Heart right ventricle (tissue), 16 donors: ENCODE measurements at regions not wholly inside any gene's neighbourhood (a gene's known extent, or its start where the extent isn't known, plus 50 kb on each side); places are given as distances from the start of the nearest gene placed in this dataset.

Source experiments
- ATAC-seq, 8 donors: fragments of 200-7000 bp; cut with Tn5 transposase; one replicate each; pipeline ENCODE4 v1.9.1; 2020; ENCODE audit warnings: mild to moderate bottlenecking in 8 of 8, moderate library complexity in 8 of 8, moderate number of reproducible peaks in 1 of 8
- DNase-seq, 2 donors: peaks; one replicate each; pipeline ENCODE4 v3.0.0-alpha.2; 2020
- H3K27ac ChIP-seq, 10 donors: fragments of 200-600 bp; sonication (generic) in 2 of 10; one replicate each; pipeline versions ENCODE4 v1.5.0 to v1.8.0; 2020 to 2022; ENCODE audit warnings: mild to moderate bottlenecking in 3 of 10
- H3K27me3 ChIP-seq, 7 donors: fragments of 200-600 bp; one replicate each; pipeline ENCODE4 v1.8.0; 2021 to 2022; ENCODE audit warnings: mild to moderate bottlenecking in 2 of 7
- H3K36me3 ChIP-seq, 9 donors: fragments of 200-600 bp; sonication (generic) in 1 of 9; one replicate each; pipeline versions ENCODE4 v1.5.0 to v1.8.0; 2020 to 2022; ENCODE audit warnings: mild to moderate bottlenecking in 2 of 9
- H3K4me1 ChIP-seq, 9 donors: fragments of 200-600 bp; sonication (generic) in 1 of 9; one replicate each; pipeline versions ENCODE4 v1.5.0 to v1.8.0; 2020 to 2022; ENCODE audit warnings: mild to moderate bottlenecking in 4 of 9
- H3K4me3 ChIP-seq, 10 donors: fragments of 200-600 bp; sonication (generic) in 2 of 10; one replicate each; pipeline versions ENCODE4 v1.5.0 to v1.8.0; 2020 to 2022; ENCODE audit warnings: mild to moderate bottlenecking in 7 of 10, moderate library complexity in 2 of 10
- H3K9me3 ChIP-seq, 11 donors: fragments of 200-600 bp in 10 of 11; sonication (generic) in 2 of 11; one replicate each; pipeline versions ENCODE4 v1.5.0 to v1.8.0; 2013 to 2022; ENCODE audit warnings: mild to moderate bottlenecking in 2 of 11, control low read depth in 1 of 11, moderate library complexity in 1 of 11
- CTCF ChIP-seq, 9 donors: fragments of 200-600 bp; sonication (generic) in 2 of 9; IDR thresholded peaks; one replicate each; pipeline versions ENCODE4 v1.5.0 to v1.8.0; 2021 to 2022; ENCODE audit warnings: antibody characterized with exemption in 9 of 9, mild to moderate bottlenecking in 5 of 9, moderate library complexity in 1 of 9
- WGBS, 2 donors: extraction: QIAGEN DNeasy Blood & Tissue Kit; methylation state at CpG; one replicate each; pipeline ENCODE4 v1.1.7; 2013; ENCODE audit warnings: inconsistent platforms in 1 of 2; 5-methylcytosine and 5-hydroxymethylcytosine counted together
- intact Hi-C, 10 donors: fragments of 100-400 bp; cut with DNase I; formaldehyde crosslinking; loops; one replicate each; pipeline versions ENCODE4 v1.11.1 to v1.14.2; 2022
- donor health status: Arrhythmogenic right ventricular cardiomyopathy.
- donor health status: ischemic (EF 13 %, LVEDD 7.1; RV severe dilation, severe dysfunction).
- donor health status: healthy with polysubstance abuse.
- donor health status: DM: no; HTN: yes; CAD: no.
- donor health status: DM: no; HTN: no; CAD: no.
- donor health status: ischemic (EF 25% LVEDD 6.9; RV normal size, moderate dysfunction).
- donor health status: ischemic (EF 25% LVEDD 5.7; RV mildly dilated, moderate dysfunction).
- donor health status: healthy.
- donor health status: DM: yes; HTN: yes; CAD: no.
- donor health status: Ischemic cardiomyopathy.
- donor health status: ischemic (EF 35%, LVEDD 5.7; RV mildly dilated, moderate dysfunction).
- donor health status: nonischemic (EF 11% LVEDD 7.7; RV severe dilation, severe dysfunction).
- donor health status: DM: yes; HTN: yes; CAD: no.
- donor health status: PGD.
- donor health status: ischemic (EF 29% LVEDD 5.4; RV normal size, mild dysfunction).
- donor health status: nonischemic (EF 23%, LVEDD 6.1; RV moderate dilation, normal function).

GRCh38 chr14:65258391-65258790 is 154.1 kb upstream of the FUT8 start:
- Histone ChIP-seq H3K4me1 (peaks cover 0 to 13% (median 0%) of the 10 kb centered on the region in 9 donors), H3K4me3 (no peak overlapping the region), H3K27ac (no peak overlapping the region), H3K27me3 (no peaks in the 10 kb centered on the region), H3K9me3 (peaks cover 0 to 18% (median 0%) of the 10 kb centered on the region in 11 donors), H3K36me3 (no peaks in the 10 kb centered on the region)
- DNase-seq (no peak), ATAC-seq (peak in 2 of 8 donors; percentile 11 to 57)
- no peak for TF ChIP-seq CTCF (IDR thresholded peaks at IDR 0.05)
- intact Hi-C loops: no loop called here
- WGBS, 2 donors: 44 to 50% methylated on average over 1 of the region's 1 CpG

GRCh38 chr14:65259000-65259399 is 153.5 kb upstream of the FUT8 start:
- Histone ChIP-seq H3K4me3 (no peak overlapping the region), H3K4me1 (peaks cover 0 to 13% (median 0%) of the 10 kb centered on the region in 9 donors), H3K27ac (no peak overlapping the region), H3K9me3 (peaks cover 0 to 18% (median 0%) of the 10 kb centered on the region in 11 donors), H3K36me3 (no peaks in the 10 kb centered on the region), H3K27me3 (no peaks in the 10 kb centered on the region)
- DNase-seq (no peak), ATAC-seq (no peak)
- 88 to 89% methylated on average over 2 of the region's 2 CpGs for WGBS, 2 donors
- TF ChIP-seq CTCF (IDR thresholded peaks at IDR 0.05): no peak
- intact Hi-C loops: no loop called here

GRCh38 chr14:65260786-65261185 is 151.7 kb upstream of the FUT8 start:
- Histone ChIP-seq H3K27me3 (no peaks in the 10 kb centered on the region), H3K9me3 (peaks cover 0 to 18% (median 0%) of the 10 kb centered on the region in 11 donors), H3K4me1 (peaks cover 0 to 13% (median 0%) of the 10 kb centered on the region in 9 donors), H3K27ac (no peak overlapping the region), H3K36me3 (no peaks in the 10 kb centered on the region), H3K4me3 (no peak overlapping the region)
- ATAC-seq: no peak
- WGBS, 2 donors: 86 to 89% methylated on average over 2 of the region's 2 CpGs
- intact Hi-C loops: no loop called here
- no peak for TF ChIP-seq CTCF (IDR thresholded peaks at IDR 0.05)
- no peak for DNase-seq

GRCh38 chr14:65261425-65261920 is 151.1 kb upstream of the FUT8 start:
- TF ChIP-seq CTCF (IDR thresholded peaks at IDR 0.05): no peak
- Histone ChIP-seq H3K4me3 (no peak overlapping the region), H3K4me1 (peaks cover 0 to 13% (median 0%) of the 10 kb centered on the region in 9 donors), H3K27me3 (no peaks in the 10 kb centered on the region), H3K9me3 (peaks cover 0 to 18% (median 0%) of the 10 kb centered on the region in 11 donors), H3K36me3 (no peaks in the 10 kb centered on the region), H3K27ac (no peak overlapping the region)
- ATAC-seq (no peak), DNase-seq (no peak)
- intact Hi-C loops: no loop called here
- 85 to 100% methylated on average over 1 of the region's 1 CpG for WGBS, 2 donors
